Omental fat pad (tissue), 3 donors: ENCODE measurements at regions not wholly inside any gene's neighbourhood (a gene's known extent, or its start where the extent isn't known, plus 50 kb on each side); places are given as distances from the start of the nearest gene placed in this dataset.

Source experiments
- ATAC-seq: fragments of 150-250 bp; one replicate; pipeline ENCODE4 v1.9.1; 2016; ENCODE audit warnings: mild to moderate bottlenecking, moderate library complexity; ENCODE audit not compliant: low FRiP score
- DNase-seq: peaks from one replicate; pipeline ENCODE4 v3.0.0-alpha.2; 2019; ENCODE audit warnings: low spot score
- TF ChIP-seq, protein P1 (sequence below), 3 donors: fragments of 450-650 bp; IDR thresholded peaks; one replicate each; pipeline ENCODE4 v1.5.1; 2016 to 2017; ENCODE audit warnings: antibody characterized with exemption in 3 of 3, mild to moderate bottlenecking in 3 of 3, moderate library complexity in 2 of 3

DNA sequence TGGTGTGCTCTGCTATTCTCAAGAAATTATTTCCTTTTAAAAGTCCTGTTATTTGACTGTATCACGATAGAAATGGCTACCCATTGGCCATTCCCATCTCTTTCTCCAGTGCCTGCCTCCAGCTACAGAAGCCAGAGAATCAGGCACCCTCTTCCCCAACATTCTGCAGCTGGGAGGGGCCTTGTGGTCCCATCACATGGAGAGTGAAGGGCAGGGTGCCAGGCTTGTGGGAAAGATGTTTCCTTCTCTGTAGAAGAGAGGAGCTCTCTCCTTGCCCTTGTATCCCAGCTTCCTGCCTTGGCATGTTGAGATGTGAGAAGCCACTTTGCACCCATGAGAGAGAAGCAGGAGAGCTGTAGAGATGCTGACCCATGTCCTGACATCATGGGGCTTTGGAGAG lies 465.0 kb downstream of the MTRR start:
- DNase-seq (no peak), ATAC-seq (no peak)
- TF ChIP-seq, protein P1, sequence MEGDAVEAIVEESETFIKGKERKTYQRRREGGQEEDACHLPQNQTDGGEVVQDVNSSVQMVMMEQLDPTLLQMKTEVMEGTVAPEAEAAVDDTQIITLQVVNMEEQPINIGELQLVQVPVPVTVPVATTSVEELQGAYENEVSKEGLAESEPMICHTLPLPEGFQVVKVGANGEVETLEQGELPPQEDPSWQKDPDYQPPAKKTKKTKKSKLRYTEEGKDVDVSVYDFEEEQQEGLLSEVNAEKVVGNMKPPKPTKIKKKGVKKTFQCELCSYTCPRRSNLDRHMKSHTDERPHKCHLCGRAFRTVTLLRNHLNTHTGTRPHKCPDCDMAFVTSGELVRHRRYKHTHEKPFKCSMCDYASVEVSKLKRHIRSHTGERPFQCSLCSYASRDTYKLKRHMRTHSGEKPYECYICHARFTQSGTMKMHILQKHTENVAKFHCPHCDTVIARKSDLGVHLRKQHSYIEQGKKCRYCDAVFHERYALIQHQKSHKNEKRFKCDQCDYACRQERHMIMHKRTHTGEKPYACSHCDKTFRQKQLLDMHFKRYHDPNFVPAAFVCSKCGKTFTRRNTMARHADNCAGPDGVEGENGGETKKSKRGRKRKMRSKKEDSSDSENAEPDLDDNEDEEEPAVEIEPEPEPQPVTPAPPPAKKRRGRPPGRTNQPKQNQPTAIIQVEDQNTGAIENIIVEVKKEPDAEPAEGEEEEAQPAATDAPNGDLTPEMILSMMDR (IDR thresholded peaks at IDR 0.05): no peak

GRCh38 chr5:8340261-8340660 lies 471.3 kb downstream of the MTRR start:
- DNase-seq (no peak), ATAC-seq (no peak)
- TF ChIP-seq, protein P1 (IDR thresholded peaks at IDR 0.05): no peak

GRCh38 chr5:8340739-8341344 lies 471.9 kb downstream of the MTRR start:
- DNase-seq (no peak), ATAC-seq (no peak)
- TF ChIP-seq, protein P1 (IDR thresholded peaks at IDR 0.05): no peak

- DNase-seq: no peak
- no peak for ATAC-seq
- TF ChIP-seq, protein P1 (IDR thresholded peaks at IDR 0.05): no peak
Observed at GRCh38 chr5:8341406-8341805, 472.5 kb downstream of the MTRR start.

DNA sequence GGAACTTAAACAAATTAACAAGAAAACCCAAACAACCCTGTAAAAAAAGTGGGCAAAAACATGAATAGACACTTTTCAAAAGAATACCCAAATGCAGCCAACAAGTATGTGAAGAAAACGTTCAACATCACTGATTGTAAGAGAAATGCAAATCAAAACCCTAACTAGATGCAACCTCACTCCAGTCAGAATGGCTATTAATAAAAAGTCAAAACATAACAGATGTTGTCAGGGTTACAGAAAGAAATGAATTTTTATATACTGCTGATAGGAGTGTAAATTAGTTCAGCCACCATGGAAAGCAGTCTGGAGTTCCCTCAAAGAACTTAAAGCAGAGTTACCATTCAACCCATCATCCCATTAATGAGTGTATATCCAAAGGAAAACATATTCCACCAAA lies 479.0 kb downstream of the MTRR start:
- TF ChIP-seq, protein P1 (IDR thresholded peaks at IDR 0.05): no peak
- ATAC-seq (no peak), DNase-seq (no peak)

GRCh38 chr5:8349855-8350254 lies 480.9 kb downstream of the MTRR start:
- ATAC-seq (no peak), DNase-seq (no peak)
- TF ChIP-seq, protein P1 (IDR thresholded peaks at IDR 0.05): no peak

GRCh38 chr5:8350644-8351339 lies 481.8 kb downstream of the MTRR start:
- ATAC-seq (peak; percentile 71), DNase-seq (no peak)
- TF ChIP-seq, protein P1 (IDR thresholded peaks at IDR 0.05): no peak
